WERI-Rb-1 (cell line): ENCODE measurements at regions not wholly inside any gene's neighbourhood (a gene's known extent, or its start where the extent isn't known, plus 50 kb on each side); places are given as distances from the start of the nearest gene placed in this dataset.

Experiments
- DNase-seq: peaks from one replicate; pipeline ENCODE4 v3.0.0-alpha.2; 2020
- H3K27ac ChIP-seq: fragments of 250-450 bp; sonication (Bioruptor Pico); 2 replicates; pipeline ENCODE4 v1.5.1; 2020; ENCODE audit warnings: mild to moderate bottlenecking, moderate library complexity
- H3K27me3 ChIP-seq: fragments of 250-450 bp; sonication (Bioruptor Pico); 2 replicates; pipeline ENCODE4 v1.5.1; 2021; ENCODE audit warnings: mild to moderate bottlenecking, low read depth, moderate library complexity; ENCODE audit not compliant: insufficient read depth, severe bottlenecking
- H3K36me3 ChIP-seq: fragments of 250-450 bp; sonication (Bioruptor Pico); 2 replicates; pipeline ENCODE4 v1.5.1; 2020; ENCODE audit warnings: mild to moderate bottlenecking, moderate library complexity
- H3K4me3 ChIP-seq: 2 replicates; pipeline ENCODE4 v1.5.1; 2011; ENCODE audit warnings: low read depth, mild to moderate bottlenecking, control low read depth, low read length
- H3K9me3 ChIP-seq: fragments of 250-450 bp; sonication (Bioruptor Pico); 2 replicates; pipeline ENCODE4 v1.5.1; 2021; ENCODE audit warnings: mild to moderate bottlenecking, moderate library complexity; ENCODE audit not compliant: severe bottlenecking
- TF ChIP-seq, protein P1 (sequence below): IDR thresholded peaks from 2 replicates; pipeline ENCODE4 v1.5.1; 2011; ENCODE audit warnings: low read depth, mild to moderate bottlenecking, control low read depth, inconsistent platforms, low read length

GRCh38 chr12:85695097-85695715 lies 141.0 kb downstream of the RASSF9 start:
- TF ChIP-seq, protein P1, sequence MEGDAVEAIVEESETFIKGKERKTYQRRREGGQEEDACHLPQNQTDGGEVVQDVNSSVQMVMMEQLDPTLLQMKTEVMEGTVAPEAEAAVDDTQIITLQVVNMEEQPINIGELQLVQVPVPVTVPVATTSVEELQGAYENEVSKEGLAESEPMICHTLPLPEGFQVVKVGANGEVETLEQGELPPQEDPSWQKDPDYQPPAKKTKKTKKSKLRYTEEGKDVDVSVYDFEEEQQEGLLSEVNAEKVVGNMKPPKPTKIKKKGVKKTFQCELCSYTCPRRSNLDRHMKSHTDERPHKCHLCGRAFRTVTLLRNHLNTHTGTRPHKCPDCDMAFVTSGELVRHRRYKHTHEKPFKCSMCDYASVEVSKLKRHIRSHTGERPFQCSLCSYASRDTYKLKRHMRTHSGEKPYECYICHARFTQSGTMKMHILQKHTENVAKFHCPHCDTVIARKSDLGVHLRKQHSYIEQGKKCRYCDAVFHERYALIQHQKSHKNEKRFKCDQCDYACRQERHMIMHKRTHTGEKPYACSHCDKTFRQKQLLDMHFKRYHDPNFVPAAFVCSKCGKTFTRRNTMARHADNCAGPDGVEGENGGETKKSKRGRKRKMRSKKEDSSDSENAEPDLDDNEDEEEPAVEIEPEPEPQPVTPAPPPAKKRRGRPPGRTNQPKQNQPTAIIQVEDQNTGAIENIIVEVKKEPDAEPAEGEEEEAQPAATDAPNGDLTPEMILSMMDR = no peak
- Histone ChIP-seq H3K9me3 (no peaks in the 10 kb centered on the region), H3K27me3 (no peaks in the 10 kb centered on the region), H3K36me3 (no peaks in the 10 kb centered on the region), H3K27ac (no peak overlapping the region), H3K4me3 (no peak overlapping the region)
- DNase-seq = no peak

DNA sequence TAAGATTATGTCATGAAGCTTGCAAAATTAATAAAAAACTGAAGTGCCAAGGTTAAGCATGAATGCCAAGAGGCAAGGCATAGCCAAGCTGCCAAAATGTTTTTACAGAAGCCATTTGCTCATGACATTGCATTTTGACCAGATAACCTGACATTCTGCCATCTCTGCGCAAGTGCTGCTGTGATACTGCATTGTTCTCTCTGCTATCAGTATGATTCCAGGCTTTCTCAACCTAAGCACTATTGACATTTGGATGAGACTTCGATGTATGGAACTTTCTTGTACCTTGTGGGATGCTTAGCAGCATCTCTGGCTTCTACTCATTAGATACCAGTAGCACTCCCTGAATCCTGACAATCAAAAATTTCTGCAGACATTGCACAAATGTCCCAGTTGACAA lies 139.2 kb downstream of the RASSF9 start:
- Histone ChIP-seq H3K4me3 (no peak overlapping the region), H3K27ac (no peak overlapping the region), H3K36me3 (no peaks in the 10 kb centered on the region), H3K27me3 (no peaks in the 10 kb centered on the region), H3K9me3 (no peaks in the 10 kb centered on the region)
- DNase-seq = no peak
- TF ChIP-seq, protein P1 = no peak

DNA sequence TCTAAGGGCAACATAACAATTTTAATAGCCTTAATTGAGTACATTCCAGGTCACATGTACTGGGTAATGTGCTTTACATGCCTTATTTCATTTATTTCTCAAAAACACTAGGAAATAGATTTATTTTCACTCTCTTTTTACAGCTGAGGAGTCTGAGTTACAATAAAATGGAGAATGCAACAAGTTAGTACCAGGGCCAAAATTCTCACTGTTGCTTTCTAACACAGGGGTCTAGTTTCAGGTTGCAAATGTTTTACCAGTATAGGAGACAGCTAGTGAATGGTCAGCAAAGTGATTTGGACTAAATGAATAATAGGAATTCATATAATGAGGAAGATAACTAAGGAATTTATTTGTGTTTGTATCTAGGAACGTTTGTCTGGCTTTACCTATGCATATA lies 137.3 kb downstream of the RASSF9 start:
- TF ChIP-seq, protein P1 = no peak
- Histone ChIP-seq H3K36me3 (no peaks in the 10 kb centered on the region), H3K4me3 (no peak overlapping the region), H3K27me3 (no peaks in the 10 kb centered on the region), H3K9me3 (no peaks in the 10 kb centered on the region), H3K27ac (no peak overlapping the region)
- DNase-seq = no peak

DNA sequence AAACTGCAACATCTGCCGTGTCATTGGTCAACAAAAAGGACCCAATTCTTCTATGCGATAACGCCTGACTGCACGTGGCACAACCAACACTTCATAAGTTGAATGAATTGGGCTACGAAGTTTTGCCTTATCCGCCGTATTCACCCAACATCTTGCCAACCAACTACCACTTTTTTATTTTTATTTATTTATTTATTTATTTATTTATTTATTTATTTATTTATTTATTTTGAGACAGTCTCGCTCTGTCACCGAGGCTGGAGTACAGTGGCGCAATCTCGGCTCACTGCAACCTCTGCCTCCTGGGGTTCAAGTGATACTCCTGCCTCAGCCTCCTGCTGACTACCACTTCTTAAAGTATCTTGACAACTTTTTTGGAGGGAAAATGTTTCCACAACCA lies 127.4 kb downstream of the RASSF9 start:
- no peaks in the 10 kb centered on the region for H3K36me3 ChIP-seq
- TF ChIP-seq, protein P1 = no peak
- DNase-seq = no peak
- no peak overlapping the region for H3K4me3 ChIP-seq
- no peaks in the 10 kb centered on the region for H3K27me3 ChIP-seq
- H3K27ac ChIP-seq = no peak overlapping the region
- H3K9me3 ChIP-seq = no peaks in the 10 kb centered on the region

- Histone ChIP-seq H3K4me3 (no peak overlapping the region), H3K9me3 (no peaks in the 10 kb centered on the region), H3K36me3 (no peaks in the 10 kb centered on the region), H3K27ac (no peak overlapping the region), H3K27me3 (no peaks in the 10 kb centered on the region)
- no peak for DNase-seq
- TF ChIP-seq, protein P1 = no peak
Observed at GRCh38 chr12:85711735-85712390, 124.3 kb downstream of the RASSF9 start.

DNA sequence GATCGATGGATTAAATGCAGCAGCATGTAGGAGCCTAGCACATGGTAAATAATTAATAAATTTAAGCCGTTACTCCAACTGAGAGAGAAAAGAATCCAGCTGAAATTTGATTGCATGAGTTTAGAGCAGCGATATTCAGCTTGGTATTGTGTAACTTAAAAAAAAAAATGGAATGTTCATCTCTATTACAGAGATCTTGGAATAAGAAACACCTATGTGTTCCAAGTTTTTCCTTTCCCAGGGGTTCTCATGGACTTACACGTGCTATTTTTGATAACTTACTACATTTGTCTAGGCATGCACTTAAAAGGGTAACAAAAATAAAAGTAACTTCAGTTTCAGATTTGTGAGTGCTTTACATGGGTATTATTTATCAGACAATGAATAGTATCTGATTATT lies 122.8 kb downstream of the RASSF9 start:
- TF ChIP-seq, protein P1 = no peak
- DNase-seq = no peak
- H3K4me3 ChIP-seq = no peak overlapping the region
- H3K27ac ChIP-seq = no peak overlapping the region
- H3K27me3 ChIP-seq = no peaks in the 10 kb centered on the region
- no peaks in the 10 kb centered on the region for H3K36me3 ChIP-seq
- no peaks in the 10 kb centered on the region for H3K9me3 ChIP-seq
